ENCODE measurements at regions not wholly inside any gene's neighbourhood (a gene's known extent, or its start where the extent isn't known, plus 50 kb on each side); places are given as distances from the start of the nearest gene placed in this dataset.

GRCh38 chr3:44011680-44012079, 230.0 kb upstream of the TOPAZ1 start:
- H3K4me1 ChIP-seq (ENCODE audit: insufficient read depth) = no peaks in the 10 kb centered on the region; the same call in 1 of the 2 replicates
- TF ChIP-seq REST (IDR thresholded peaks at IDR 0.05; ENCODE audit: unreplicated experiment) (no peak), ZNF114 (CRISPR knock-in tag; IDR thresholded peaks at IDR 0.05) (no peak), JUNB (IDR thresholded peaks at IDR 0.05; ENCODE audit: unreplicated experiment) (no peak), NANOG (IDR thresholded peaks at IDR 0.05; ENCODE audit: borderline replicate concordance) (no peak)
- H3K27ac Mint-ChIP-seq = no peak overlapping the region; the same call in 1 of the 2 replicates
- H3K27me3 Mint-ChIP-seq (ENCODE audit: insufficient read depth, low read depth, poor library complexity) = peaks cover 7% of the 10 kb centered on the region
- H3K27ac ChIP-seq (ENCODE audit: low read depth) = no peak overlapping the region
- H3K9me2 ChIP-seq (ENCODE audit: insufficient read depth) = 0 out of 2 replicates have a peak, but pooled peaks cover 7% of the 10 kb centered on the region
- H3K4me1 Mint-ChIP-seq = peaks cover 19% of the 10 kb centered on the region
- no peaks in the 10 kb centered on the region for H3K79me2 ChIP-seq (replicated peaks; ENCODE audit: insufficient read depth)
- ATAC-seq (no peak), DNase-seq (ENCODE audit: low spot score) (no peak)
- H4K20me1 ChIP-seq (replicated peaks; ENCODE audit: insufficient read depth) = 0 out of 2 replicates have a peak, but pooled peaks cover 3% of the 10 kb centered on the region
- H2AFZ ChIP-seq = no peak overlapping the region
- H3K27me3 ChIP-seq (ENCODE audit: insufficient read depth) = no peaks in the 10 kb centered on the region
- H3K4me2 ChIP-seq = no peak overlapping the region
- H3K9me3 Mint-ChIP-seq = no peaks in the 10 kb centered on the region; the same call in 2 of the 3 replicates
- H3K36me3 ChIP-seq (ENCODE audit: insufficient read depth) = no peaks in the 10 kb centered on the region
- H3F3A ChIP-seq (replicated peaks; ENCODE audit: low read depth) = no peaks in the 10 kb centered on the region
- H3K4me3 ChIP-seq = no peak overlapping the region
- no peak overlapping the region; the same call in 2 of the 3 replicates for H3K4me3 Mint-ChIP-seq
- H3K36me3 Mint-ChIP-seq (ENCODE audit: low read depth) = no peaks in the 10 kb centered on the region; the same call in 1 of the 3 replicates

GRCh38 chr3:44012160-44012899, 229.4 kb upstream of the TOPAZ1 start:
- Mint-ChIP-seq H3K27me3 (ENCODE audit: insufficient read depth, low read depth, poor library complexity) (peaks cover 7% of the 10 kb centered on the region), H3K36me3 (ENCODE audit: low read depth) (no peaks in the 10 kb centered on the region; the same call in 1 of the 3 replicates), H3K9me3 (no peaks in the 10 kb centered on the region; the same call in 2 of the 3 replicates), H3K27ac (peak overlapping the region; percentile 28; the same call in 1 of the 2 replicates), H3K4me3 (no peak overlapping the region), H3K4me1 (peaks cover 19% of the 10 kb centered on the region)
- H3K4me2 ChIP-seq = no peak overlapping the region
- 0 out of 2 replicates have a peak, but pooled peaks cover 3% of the 10 kb centered on the region for H4K20me1 ChIP-seq (replicated peaks; ENCODE audit: insufficient read depth)
- H3F3A ChIP-seq (replicated peaks; ENCODE audit: low read depth) = no peaks in the 10 kb centered on the region
- no peaks in the 10 kb centered on the region for H3K27me3 ChIP-seq (ENCODE audit: insufficient read depth)
- H3K4me1 ChIP-seq (ENCODE audit: insufficient read depth) = no peaks in the 10 kb centered on the region; the same call in 1 of the 2 replicates
- 0 out of 2 replicates have a peak, but pooled peaks cover 7% of the 10 kb centered on the region for H3K9me2 ChIP-seq (ENCODE audit: insufficient read depth)
- DNase-seq (ENCODE audit: low spot score) (no peak), ATAC-seq (no peak)
- H3K4me3 ChIP-seq = no peak overlapping the region
- H3K36me3 ChIP-seq (ENCODE audit: insufficient read depth) = no peaks in the 10 kb centered on the region
- no peak overlapping the region for H3K27ac ChIP-seq (ENCODE audit: low read depth)
- no peak overlapping the region for H2AFZ ChIP-seq
- no peaks in the 10 kb centered on the region for H3K79me2 ChIP-seq (replicated peaks; ENCODE audit: insufficient read depth)
- TF ChIP-seq CTCF (conservative IDR thresholded peaks at IDR 0.05; ENCODE audit: low read depth in 2 of 2) (no peak), REST (IDR thresholded peaks at IDR 0.05; ENCODE audit: unreplicated experiment) (no peak), STAT1 (IDR thresholded peaks at IDR 0.05; ENCODE audit: unreplicated experiment) (no peak), ZNF331 (CRISPR knock-in tag; IDR thresholded peaks at IDR 0.05; ENCODE audit: low read depth) (no peak)
